Suprapubic skin (tissue), 4 donors: ENCODE measurements at regions not wholly inside any gene's neighbourhood (a gene's known extent, or its start where the extent isn't known, plus 50 kb on each side); places are given as distances from the start of the nearest gene placed in this dataset.

Experiments
- DNase-seq, 2 donors: peaks; one replicate each; pipeline ENCODE4 v3.0.0-alpha.2; 2019; ENCODE audit warnings: low spot score in 2 of 2
- H3K27ac ChIP-seq: fragments of 200-600 bp; sonication (generic); one replicate; pipeline ENCODE4 v1.5.1; 2019
- H3K27me3 ChIP-seq: fragments of 200-600 bp; sonication (generic); one replicate; pipeline ENCODE4 v1.5.1; 2019
- H3K36me3 ChIP-seq: fragments of 200-600 bp; sonication (generic); one replicate; pipeline ENCODE4 v1.5.1; 2019
- H3K4me1 ChIP-seq: fragments of 200-600 bp; sonication (generic); one replicate; pipeline ENCODE4 v1.5.1; 2019
- H3K4me3 ChIP-seq: fragments of 200-600 bp; sonication (generic); one replicate; pipeline ENCODE4 v1.5.1; 2019; ENCODE audit warnings: mild to moderate bottlenecking
- H3K9me3 ChIP-seq: fragments of 200-600 bp; sonication (generic); one replicate; pipeline ENCODE4 v1.5.1; 2019
- EP300 ChIP-seq: sonication (generic); formaldehyde crosslinking; IDR thresholded peaks from one replicate; pipeline ENCODE4 v1.6.1; 2017; ENCODE audit warnings: antibody characterized with exemption
- POLR2A ChIP-seq, 2 donors: fragments of 450-650 bp; IDR thresholded peaks; one replicate each; pipeline ENCODE4 v1.6.1; 2017; ENCODE audit warnings: antibody characterized with exemption in 2 of 2, mild to moderate bottlenecking in 2 of 2, moderate library complexity in 2 of 2
- POLR2AphosphoS5 ChIP-seq, 3 donors: sonication (generic); formaldehyde crosslinking; IDR thresholded peaks; one replicate each; pipeline ENCODE4 v1.6.1; 2017; ENCODE audit warnings: antibody characterized with exemption in 3 of 3
- WGBS: methylation state at CpG from one replicate; pipeline ENCODE4 v1.1.5; 2018; 5-methylcytosine and 5-hydroxymethylcytosine counted together
- TF ChIP-seq, protein P1 (sequence below), 2 donors: fragments of 200-600 bp in 1 of 2; fragments of 450-650 bp in 1 of 2; sonication (generic) in 1 of 2; IDR thresholded peaks; one replicate each; pipeline ENCODE4 v1.5.1; 2016 to 2019; ENCODE audit warnings: antibody characterized with exemption in 2 of 2, mild to moderate bottlenecking in 1 of 2, moderate library complexity in 1 of 2

DNA sequence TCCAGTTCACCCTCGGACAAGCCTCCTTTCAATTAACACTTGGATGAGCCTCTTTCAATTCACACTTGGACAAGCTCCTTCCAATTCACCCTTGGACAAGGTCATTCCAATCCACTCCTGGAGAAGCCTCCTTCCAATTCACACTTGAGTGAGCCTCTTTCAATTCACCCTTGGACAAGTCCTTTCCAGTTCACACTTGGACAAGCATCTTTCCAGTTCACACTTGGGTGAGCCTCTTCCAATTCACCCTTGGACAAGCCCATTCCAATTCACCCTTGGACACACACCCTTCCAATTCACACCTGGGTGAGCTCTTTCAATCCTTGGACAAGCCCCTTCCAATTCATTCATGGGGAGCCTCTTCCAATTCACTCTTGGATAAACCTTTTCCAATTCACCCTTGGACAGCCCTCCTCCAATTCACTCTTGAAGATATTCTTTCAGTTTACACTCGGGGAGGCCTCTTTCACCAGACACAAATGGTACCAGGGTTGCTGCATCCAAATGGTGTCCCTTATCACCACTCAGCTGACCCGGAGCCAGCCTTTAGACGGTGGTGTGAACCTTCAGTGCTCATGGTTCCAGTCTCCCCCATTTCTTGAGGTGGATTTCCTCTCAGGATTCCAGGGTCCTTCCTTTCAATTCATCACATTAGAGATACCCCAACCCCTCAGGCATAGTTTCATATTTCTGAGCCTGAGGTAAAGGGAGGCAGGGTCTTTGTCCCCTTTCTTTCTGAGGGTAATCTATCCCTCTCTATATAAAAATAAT, 183.6 kb downstream of the SH3BP4 start:
- H3K9me3 ChIP-seq = no peaks in the 10 kb centered on the region
- DNase-seq = no peak
- no peaks in the 10 kb centered on the region for H3K36me3 ChIP-seq
- no peaks in the 10 kb centered on the region for H3K27me3 ChIP-seq
- no peak overlapping the region for H3K4me3 ChIP-seq
- H3K4me1 ChIP-seq = no peaks in the 10 kb centered on the region
- 93% methylated on average over 4 of the region's 4 CpGs for WGBS
- no peak overlapping the region for H3K27ac ChIP-seq
- TF ChIP-seq POLR2AphosphoS5 (IDR thresholded peaks at IDR 0.05) = no peak
- no peak for TF ChIP-seq EP300
- no peak for TF ChIP-seq POLR2A (IDR thresholded peaks at IDR 0.05)

DNA sequence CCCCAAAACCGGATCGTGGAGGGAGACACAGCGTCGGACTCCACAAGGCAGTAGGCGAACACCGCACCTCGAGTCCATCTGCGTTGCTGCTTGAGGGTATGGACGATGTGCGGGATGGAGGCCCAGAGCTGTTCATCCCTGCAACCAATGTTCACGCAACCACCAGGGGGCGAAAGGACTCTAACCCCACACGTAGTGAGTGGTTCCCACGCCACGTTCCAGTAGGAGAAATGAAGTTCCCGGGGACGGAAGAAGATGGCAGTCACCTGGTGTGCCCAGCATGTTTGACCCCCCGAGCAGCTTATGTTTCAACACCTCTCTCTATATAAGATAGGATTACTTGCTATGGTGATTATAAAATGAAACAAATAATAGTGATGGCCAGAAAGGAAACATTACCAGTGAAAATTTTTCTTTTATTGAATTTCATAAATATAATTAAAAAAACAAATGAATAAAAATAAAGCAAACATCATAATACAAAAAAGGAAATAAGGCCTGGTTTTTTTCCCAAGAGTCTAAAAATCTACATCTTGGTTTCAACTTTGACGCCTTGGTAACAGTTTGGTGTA, 184.3 kb downstream of the SH3BP4 start:
- Histone ChIP-seq H3K9me3 (no peaks in the 10 kb centered on the region), H3K4me3 (no peak overlapping the region), H3K36me3 (no peaks in the 10 kb centered on the region), H3K4me1 (no peaks in the 10 kb centered on the region), H3K27ac (no peak overlapping the region), H3K27me3 (no peaks in the 10 kb centered on the region)
- peak; percentile 84 to 91 for DNase-seq
- 43% methylated on average over 19 of the region's 19 CpGs for WGBS
- no peak for TF ChIP-seq EP300
- TF ChIP-seq, protein P1, sequence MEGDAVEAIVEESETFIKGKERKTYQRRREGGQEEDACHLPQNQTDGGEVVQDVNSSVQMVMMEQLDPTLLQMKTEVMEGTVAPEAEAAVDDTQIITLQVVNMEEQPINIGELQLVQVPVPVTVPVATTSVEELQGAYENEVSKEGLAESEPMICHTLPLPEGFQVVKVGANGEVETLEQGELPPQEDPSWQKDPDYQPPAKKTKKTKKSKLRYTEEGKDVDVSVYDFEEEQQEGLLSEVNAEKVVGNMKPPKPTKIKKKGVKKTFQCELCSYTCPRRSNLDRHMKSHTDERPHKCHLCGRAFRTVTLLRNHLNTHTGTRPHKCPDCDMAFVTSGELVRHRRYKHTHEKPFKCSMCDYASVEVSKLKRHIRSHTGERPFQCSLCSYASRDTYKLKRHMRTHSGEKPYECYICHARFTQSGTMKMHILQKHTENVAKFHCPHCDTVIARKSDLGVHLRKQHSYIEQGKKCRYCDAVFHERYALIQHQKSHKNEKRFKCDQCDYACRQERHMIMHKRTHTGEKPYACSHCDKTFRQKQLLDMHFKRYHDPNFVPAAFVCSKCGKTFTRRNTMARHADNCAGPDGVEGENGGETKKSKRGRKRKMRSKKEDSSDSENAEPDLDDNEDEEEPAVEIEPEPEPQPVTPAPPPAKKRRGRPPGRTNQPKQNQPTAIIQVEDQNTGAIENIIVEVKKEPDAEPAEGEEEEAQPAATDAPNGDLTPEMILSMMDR (IDR thresholded peaks at IDR 0.05) = peak; percentile 51 to 74
- TF ChIP-seq POLR2AphosphoS5 (IDR thresholded peaks at IDR 0.05) = no peak
- TF ChIP-seq POLR2A (IDR thresholded peaks at IDR 0.05) = no peak

DNA sequence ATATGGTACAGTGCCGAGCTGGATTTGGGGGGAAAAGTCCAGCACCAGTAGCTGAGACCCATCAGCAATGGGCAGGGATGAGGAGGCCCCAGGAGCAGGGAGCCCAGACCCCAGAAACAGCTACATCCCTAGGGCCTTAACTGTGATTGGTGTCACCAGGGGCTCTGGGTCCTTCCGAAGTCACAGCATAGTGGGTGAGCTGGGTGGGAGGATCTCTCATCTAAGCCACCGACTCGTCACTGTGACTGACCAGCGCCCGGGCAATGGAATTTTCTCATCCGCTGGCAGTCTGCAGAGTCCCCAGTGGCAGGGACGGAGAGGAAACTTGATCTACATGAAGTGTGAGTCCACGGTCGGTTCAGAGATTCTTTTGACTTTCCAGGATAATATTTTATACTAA, 186.5 kb downstream of the SH3BP4 start:
- H3K4me1 ChIP-seq = no peaks in the 10 kb centered on the region
- TF ChIP-seq, protein P1 (IDR thresholded peaks at IDR 0.05) = no peak
- TF ChIP-seq POLR2A (IDR thresholded peaks at IDR 0.05) (no peak), EP300 (no peak), POLR2AphosphoS5 (IDR thresholded peaks at IDR 0.05) (no peak)
- H3K9me3 ChIP-seq = no peaks in the 10 kb centered on the region
- DNase-seq = peak in 1 of 2 donors; percentile 61
- no peaks in the 10 kb centered on the region for H3K36me3 ChIP-seq
- no peak overlapping the region for H3K27ac ChIP-seq
- no peak overlapping the region for H3K4me3 ChIP-seq
- 95% methylated on average over 10 of the region's 10 CpGs for WGBS
- no peaks in the 10 kb centered on the region for H3K27me3 ChIP-seq

DNA sequence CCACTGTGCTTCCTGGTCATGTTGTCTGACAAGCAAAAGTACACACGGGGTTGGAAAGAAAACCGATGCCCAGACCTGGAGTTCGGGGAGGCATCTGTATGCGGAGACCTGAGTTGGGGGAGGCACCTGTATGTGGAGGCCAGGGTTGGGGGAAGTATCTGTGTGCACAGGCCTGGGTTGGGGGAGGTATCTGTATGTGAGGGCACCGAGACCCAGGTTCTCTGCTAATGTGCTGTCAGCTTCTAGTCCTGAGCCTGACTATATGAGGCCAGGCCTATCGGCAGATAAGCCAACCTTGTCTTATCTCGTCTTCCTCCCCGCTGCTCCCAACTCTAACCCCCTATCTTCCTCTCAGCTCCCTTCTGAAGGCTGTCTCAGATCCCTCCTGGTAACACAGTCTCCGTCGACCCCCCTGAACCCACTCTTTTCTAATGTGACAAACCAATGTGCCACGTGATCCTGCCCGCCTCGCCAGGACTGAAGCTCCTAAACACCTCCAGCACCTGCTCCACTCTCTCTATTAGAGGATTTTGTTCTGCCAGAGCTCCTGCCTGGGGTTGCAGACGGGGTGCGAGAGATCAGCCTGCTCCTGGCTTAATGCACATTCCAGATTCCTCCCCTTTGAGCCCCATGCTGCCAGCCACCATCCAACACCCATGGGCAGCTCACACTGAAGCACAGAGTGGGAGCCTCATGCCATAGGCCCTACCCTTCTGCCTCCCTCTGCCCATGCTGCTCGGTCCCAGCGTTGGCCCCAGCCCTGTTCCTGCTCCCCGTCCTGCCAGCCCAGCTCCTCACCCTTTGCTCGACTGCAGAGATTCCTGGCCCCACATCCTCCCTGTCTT, 188.4 kb downstream of the SH3BP4 start:
- no peak overlapping the region for H3K4me3 ChIP-seq
- H3K27me3 ChIP-seq = peaks cover 8% of the 10 kb centered on the region
- DNase-seq = peak in 1 of 2 donors; percentile 69
- H3K36me3 ChIP-seq = no peaks in the 10 kb centered on the region
- no peaks in the 10 kb centered on the region for H3K4me1 ChIP-seq
- no peaks in the 10 kb centered on the region for H3K9me3 ChIP-seq
- H3K27ac ChIP-seq = no peak overlapping the region
- 93% methylated on average over 19 of the region's 19 CpGs for WGBS
- TF ChIP-seq, protein P1 (IDR thresholded peaks at IDR 0.05) = no peak
- TF ChIP-seq EP300 (no peak), POLR2A (IDR thresholded peaks at IDR 0.05) (no peak), POLR2AphosphoS5 (IDR thresholded peaks at IDR 0.05) (no peak)

DNA sequence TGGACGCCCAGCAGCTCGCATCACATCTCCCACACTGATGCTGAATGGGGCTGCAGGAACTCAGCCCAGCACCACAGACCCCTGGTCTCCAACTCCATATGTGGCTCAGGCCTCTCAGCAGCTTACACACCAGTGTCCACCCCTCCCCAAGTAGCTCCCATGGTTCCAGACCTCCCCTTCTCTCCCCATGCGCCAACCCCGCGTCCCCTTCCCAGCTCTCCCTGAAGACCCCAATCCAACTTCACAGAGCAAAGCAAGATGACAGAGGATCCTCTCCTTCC, 188.9 kb downstream of the SH3BP4 start:
- TF ChIP-seq POLR2A (IDR thresholded peaks at IDR 0.05) = no peak
- Histone ChIP-seq H3K27ac (no peak overlapping the region), H3K27me3 (peaks cover 8% of the 10 kb centered on the region), H3K4me1 (no peaks in the 10 kb centered on the region), H3K4me3 (no peak overlapping the region), H3K9me3 (no peaks in the 10 kb centered on the region), H3K36me3 (no peaks in the 10 kb centered on the region)
- WGBS = 97% methylated on average over 5 of the region's 5 CpGs
- DNase-seq = no peak
